GM23248 (cell line): ENCODE measurements at regions not wholly inside any gene's neighbourhood (a gene's known extent, or its start where the extent isn't known, plus 50 kb on each side); places are given as distances from the start of the nearest gene placed in this dataset.

Experiments used
- DNase-seq: peaks from one replicate; pipeline ENCODE4 v3.0.0-alpha.2; 2015
- H2AFZ ChIP-seq: fragments of 200-600 bp; sonication (generic); 2 replicates; pipeline ENCODE4 v1.6.1; 2016; ENCODE audit warnings: antibody characterized with exemption
- H3F3A ChIP-seq: fragments of 200-600 bp; sonication (generic); 2 replicates; pipeline ENCODE4 v1.6.1; 2016; ENCODE audit warnings: mild to moderate bottlenecking, antibody characterized with exemption, mixed run types; ENCODE audit not compliant: insufficient read depth
- H3K27ac ChIP-seq: fragments of 200-600 bp; sonication (generic); 2 replicates; pipeline ENCODE4 v1.5.1; 2016; ENCODE audit warnings: mild to moderate bottlenecking
- H3K27me3 ChIP-seq: fragments of 200-600 bp; sonication (generic); replicated peaks from 2 replicates; pipeline ENCODE4 v1.6.1; 2016; ENCODE audit warnings: mild to moderate bottlenecking; ENCODE audit not compliant: insufficient read depth
- H3K36me3 ChIP-seq: fragments of 200-600 bp; sonication (generic); 2 replicates; pipeline ENCODE4 v1.6.1; 2016; ENCODE audit warnings: low read depth, mild to moderate bottlenecking
- H3K4me1 ChIP-seq: fragments of 200-600 bp; sonication (generic); 2 replicates; pipeline ENCODE4 v1.6.1; 2016; ENCODE audit warnings: mild to moderate bottlenecking; ENCODE audit not compliant: insufficient read depth
- H3K4me2 ChIP-seq: fragments of 200-600 bp; sonication (generic); one replicate; pipeline ENCODE4 v1.6.1; 2016; ENCODE audit warnings: mild to moderate bottlenecking; ENCODE audit not compliant: unreplicated experiment
- H3K4me3 ChIP-seq: fragments of 200-600 bp; sonication (generic); 2 replicates; pipeline ENCODE4 v1.5.1; 2016; ENCODE audit warnings: mild to moderate bottlenecking
- H3K79me2 ChIP-seq: fragments of 200-600 bp; sonication (generic); 2 replicates; pipeline ENCODE4 v1.6.1; 2016; ENCODE audit warnings: mild to moderate bottlenecking; ENCODE audit not compliant: insufficient read depth
- H3K9ac ChIP-seq: fragments of 200-600 bp; sonication (generic); 2 replicates; pipeline ENCODE4 v1.6.1; 2016; ENCODE audit warnings: mild to moderate bottlenecking
- H3K9me2 ChIP-seq: fragments of 200-600 bp; sonication (generic); 2 replicates; pipeline ENCODE4 v1.6.1; 2016; ENCODE audit warnings: mixed run types, mild to moderate bottlenecking, moderate library complexity; ENCODE audit not compliant: insufficient read depth
- H3K9me3 ChIP-seq: fragments of 200-600 bp; sonication (generic); one replicate; pipeline ENCODE4 v1.6.1; 2017; ENCODE audit warnings: low read depth
- H4K20me1 ChIP-seq: fragments of 200-600 bp; sonication (generic); 2 replicates; pipeline ENCODE4 v1.6.0; 2016; ENCODE audit not compliant: insufficient read depth
- EZH2 ChIP-seq: fragments of 200-600 bp; sonication (generic); IDR thresholded peaks from 2 replicates; pipeline ENCODE4 v1.6.1; 2018; ENCODE audit warnings: antibody characterized with exemption, mild to moderate bottlenecking; ENCODE audit not compliant: insufficient read depth, poor library complexity, severe bottlenecking
- EZH2phosphoT487 ChIP-seq: fragments of 200-600 bp; sonication (generic); IDR thresholded peaks from 2 replicates; pipeline ENCODE4 v1.6.1; 2018; ENCODE audit warnings: antibody characterized with exemption, moderate library complexity, mild to moderate bottlenecking, low read depth; ENCODE audit not compliant: insufficient read depth
- WGBS, 2 experiments: methylation state at CpG; one replicate each; pipeline ENCODE4 v1.1.6; 2015 to 2017; ENCODE audit warnings: low lambda C conversion rate in 2 of 2, low coverage in 1 of 2; ENCODE audit errors: missing lambda C conversion rate in 2 of 2; 5-methylcytosine and 5-hydroxymethylcytosine counted together
- in situ Hi-C: fragments of 300-500 bp; cut with MboI; formaldehyde crosslinking; loops from 2 replicates; pipeline ENCODE4 v1.15.0; 2020

DNA sequence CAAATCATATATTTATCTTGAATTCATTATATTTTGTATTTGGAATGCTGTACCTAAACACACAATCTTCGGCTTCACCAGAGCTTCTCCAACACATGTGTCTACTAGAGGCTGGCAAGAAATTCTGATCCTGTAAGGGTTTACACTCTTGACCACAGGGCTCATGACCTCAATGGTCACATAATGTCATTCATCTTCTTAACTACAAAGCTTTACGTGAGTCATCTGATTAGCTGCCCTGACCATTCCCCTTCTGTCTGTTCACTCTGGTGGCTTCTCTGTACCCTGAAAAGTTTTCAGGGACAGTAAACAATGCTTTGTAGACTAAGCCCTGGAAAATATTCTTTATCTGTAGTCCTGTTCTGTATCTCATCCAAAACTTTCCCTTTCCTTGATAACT is 423.9 kb downstream of the CMPK2 start:
- Histone ChIP-seq H3K4me2 (no peak overlapping the region), H3K4me1 (no peaks in the 10 kb centered on the region), H4K20me1 (no peaks in the 10 kb centered on the region), H3K27ac (no peak overlapping the region), H3K9me2 (no peaks in the 10 kb centered on the region), H3K27me3 (no peaks in the 10 kb centered on the region), H3K9ac (no peak overlapping the region), H3K9me3 (no peaks in the 10 kb centered on the region), H3F3A (no peaks in the 10 kb centered on the region), H2AFZ (no peak overlapping the region), H3K79me2 (no peaks in the 10 kb centered on the region), H3K36me3 (no peaks in the 10 kb centered on the region), H3K4me3 (no peak overlapping the region)
- DNase-seq: no peak
- WGBS, 2 experiments: 53 to 60% methylated on average over 2 of the region's 2 CpGs
- TF ChIP-seq EZH2: no peak
- no peak for TF ChIP-seq EZH2phosphoT487
- in situ Hi-C loops: no loop called here

DNA sequence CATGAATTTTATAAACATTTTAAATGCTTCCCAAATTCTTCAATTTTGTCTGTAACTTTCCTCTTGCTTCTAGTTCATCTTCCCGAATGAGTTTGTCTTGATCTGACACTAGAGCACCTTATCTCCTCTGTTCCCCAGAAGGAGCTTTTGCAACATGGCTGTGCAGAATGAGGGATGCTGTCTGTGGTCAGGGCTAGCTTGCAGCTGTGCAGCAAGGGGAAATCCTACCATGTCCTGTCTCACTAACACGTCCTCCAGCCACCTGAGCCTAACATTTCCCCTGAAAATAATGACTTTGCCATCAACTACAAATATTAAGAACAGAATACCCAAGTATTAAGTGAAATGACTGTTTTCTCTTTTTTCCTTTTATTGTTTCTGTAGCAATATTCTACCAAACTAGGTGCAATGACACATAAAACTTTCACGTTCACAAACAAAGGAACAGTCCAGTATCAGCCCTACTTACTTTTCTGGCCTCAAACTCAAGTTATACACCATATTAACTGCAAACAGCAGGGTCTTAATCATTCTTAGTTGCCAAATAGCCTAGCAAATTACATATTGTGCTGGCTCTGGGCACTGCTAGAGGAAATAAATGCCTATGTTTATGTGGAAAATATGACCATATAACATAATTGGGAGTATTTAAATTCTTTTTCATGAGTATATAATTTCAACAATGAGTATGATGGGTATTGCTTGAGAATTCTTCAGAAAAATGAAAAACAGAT is 423.3 kb downstream of the CMPK2 start:
- no peak overlapping the region for H3K4me2 ChIP-seq
- no peaks in the 10 kb centered on the region for H3K79me2 ChIP-seq
- in situ Hi-C loops: no loop called here
- no peaks in the 10 kb centered on the region for H3K9me2 ChIP-seq
- H3K9ac ChIP-seq: no peak overlapping the region
- no peaks in the 10 kb centered on the region for H4K20me1 ChIP-seq
- no peak overlapping the region for H3K4me3 ChIP-seq
- TF ChIP-seq EZH2phosphoT487: no peak
- no peak for TF ChIP-seq EZH2
- 16 to 19% methylated on average over 3 of the region's 3 CpGs for WGBS, 2 experiments
- no peaks in the 10 kb centered on the region for H3K9me3 ChIP-seq
- no peaks in the 10 kb centered on the region for H3K27me3 ChIP-seq
- no peak overlapping the region for H3K27ac ChIP-seq
- H3F3A ChIP-seq: no peaks in the 10 kb centered on the region
- H3K36me3 ChIP-seq: no peaks in the 10 kb centered on the region
- no peaks in the 10 kb centered on the region for H3K4me1 ChIP-seq
- H2AFZ ChIP-seq: no peak overlapping the region
- no peak for DNase-seq

DNA sequence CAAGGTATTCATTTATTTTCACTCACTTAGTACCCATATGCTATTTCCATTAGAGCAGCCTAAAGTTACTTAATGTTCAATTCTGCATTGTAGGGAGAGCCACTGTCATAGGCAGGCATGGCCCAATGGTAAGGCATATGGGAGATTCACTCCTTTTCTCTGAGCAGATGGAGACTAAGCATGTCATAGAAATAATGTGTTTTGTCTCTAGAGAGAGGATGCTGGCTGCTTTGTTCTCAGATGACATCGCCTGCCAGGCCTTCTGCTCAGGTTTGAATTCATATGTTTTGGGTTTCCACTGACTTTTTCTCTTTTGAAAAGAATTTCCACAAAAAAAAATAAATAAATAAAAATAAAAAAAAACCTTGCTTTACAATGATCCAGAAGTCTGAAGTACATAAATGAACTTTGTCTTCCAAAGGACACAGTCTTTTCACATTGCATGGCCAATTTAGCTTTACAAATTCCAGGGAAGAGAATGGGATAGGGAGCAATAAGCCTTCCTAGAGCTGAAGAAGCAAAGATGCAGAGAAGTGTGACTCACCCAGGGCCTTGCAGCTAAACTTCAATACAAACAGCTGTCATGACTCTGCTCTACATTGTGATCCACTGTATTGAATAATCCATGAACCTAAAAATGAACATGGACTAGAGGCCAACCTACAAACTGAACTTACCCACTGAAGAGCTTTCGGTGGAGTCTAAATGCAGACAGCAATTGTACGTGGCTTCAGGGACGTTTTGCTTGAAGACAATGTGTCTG is 422.5 kb downstream of the CMPK2 start:
- in situ Hi-C loops: no loop called here
- no peak overlapping the region for H3K4me2 ChIP-seq
- no peak overlapping the region for H3K9ac ChIP-seq
- no peak overlapping the region for H3K4me3 ChIP-seq
- H3K9me3 ChIP-seq: no peaks in the 10 kb centered on the region
- H3K27ac ChIP-seq: no peak overlapping the region
- 35 to 42% methylated on average over 4 of the region's 4 CpGs for WGBS, 2 experiments
- no peaks in the 10 kb centered on the region for H3K36me3 ChIP-seq
- H3K27me3 ChIP-seq: no peaks in the 10 kb centered on the region
- H3K9me2 ChIP-seq: no peaks in the 10 kb centered on the region
- no peak for TF ChIP-seq EZH2phosphoT487
- TF ChIP-seq EZH2: no peak
- H3K4me1 ChIP-seq: no peaks in the 10 kb centered on the region
- H2AFZ ChIP-seq: no peak overlapping the region
- no peaks in the 10 kb centered on the region for H3K79me2 ChIP-seq
- H4K20me1 ChIP-seq: no peaks in the 10 kb centered on the region
- no peaks in the 10 kb centered on the region for H3F3A ChIP-seq
- DNase-seq: no peak

DNA sequence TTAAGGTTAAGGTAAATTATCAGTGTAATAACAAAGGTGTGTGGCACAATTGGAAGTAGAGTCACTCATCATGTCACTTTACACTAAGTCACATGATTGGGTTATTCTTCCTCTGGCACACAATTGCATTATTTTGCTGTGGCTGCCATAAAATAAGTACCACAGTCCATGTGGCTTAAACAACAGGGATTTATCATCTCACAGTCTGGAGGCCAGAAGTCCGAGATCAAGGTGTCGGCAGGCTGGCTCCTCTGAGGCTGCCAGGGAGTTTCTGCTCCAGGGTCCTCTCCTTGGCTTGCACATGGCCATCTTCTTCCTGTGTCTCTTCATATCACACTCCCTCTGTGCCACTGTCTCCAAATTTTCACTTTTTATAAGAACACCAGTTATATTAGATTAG is 421.2 kb downstream of the CMPK2 start:
- Histone ChIP-seq H3K4me3 (no peak overlapping the region), H4K20me1 (no peaks in the 10 kb centered on the region), H3K9me2 (no peaks in the 10 kb centered on the region), H3K4me2 (no peak overlapping the region), H3K4me1 (no peaks in the 10 kb centered on the region), H3F3A (no peaks in the 10 kb centered on the region), H3K36me3 (no peaks in the 10 kb centered on the region), H3K9ac (no peak overlapping the region), H3K79me2 (no peaks in the 10 kb centered on the region), H3K27ac (no peak overlapping the region), H3K9me3 (no peaks in the 10 kb centered on the region), H3K27me3 (no peaks in the 10 kb centered on the region), H2AFZ (no peak overlapping the region)
- no peak for DNase-seq
- in situ Hi-C loops: no loop called here
- no peak for TF ChIP-seq EZH2phosphoT487
- TF ChIP-seq EZH2: no peak
- 51 to 77% methylated on average over 2 of the region's 2 CpGs for WGBS, 2 experiments
